ENCODE measurements at regions not wholly inside any gene's neighbourhood (a gene's known extent, or its start where the extent isn't known, plus 50 kb on each side); places are given as distances from the start of the nearest gene placed in this dataset.

GRCh38 chr5:89729623-89730301, 679.8 kb downstream of the CETN3 start:
- no peak for TF ChIP-seq TAF1 (IDR thresholded peaks at IDR 0.05; ENCODE audit: borderline replicate concordance, low read depth, low read length)
- TF ChIP-seq POLR2A (IDR thresholded peaks at IDR 0.05; ENCODE audit: low read depth, low read length), result no peak

All from GM12892 (cell line).